CD8-positive, alpha-beta memory T cell (primary cell): ENCODE measurements at regions not wholly inside any gene's neighbourhood (a gene's known extent, or its start where the extent isn't known, plus 50 kb on each side); places are given as distances from the start of the nearest gene placed in this dataset.

Experiments
- CTCF ChIA-PET: fragments of 350-600 bp; sonication (Branson Sonifier 250); formaldehyde crosslinking; loops from one replicate; lab custom pipeline; 2021; ENCODE audit warnings: antibody characterized with exemption; lab: Charles Lee
- POLR2A ChIA-PET: fragments of 350-600 bp; sonication (Branson Sonifier 250); formaldehyde crosslinking; loops from one replicate; lab custom pipeline; 2021; ENCODE audit warnings: antibody characterized with exemption; lab: Charles Lee
- DNase-seq, 5 donors: peaks; one replicate each; pipeline versions ENCODE4 v3.0.0 to v3.0.0-alpha.2; 2020 to 2022; ENCODE audit warnings: mixed read lengths in 1 of 5
- H3K27ac ChIP-seq: one replicate; pipeline ENCODE4 v1.7.0; 2013; ENCODE audit warnings: low read depth, mild to moderate bottlenecking, low read length, moderate library complexity
- H3K27me3 ChIP-seq: 2 replicates; pipeline ENCODE4 v1.7.0; 2013; ENCODE audit warnings: low read length, mild to moderate bottlenecking; ENCODE audit not compliant: insufficient read depth, poor library complexity, severe bottlenecking
- H3K36me3 ChIP-seq: 2 replicates; pipeline ENCODE4 v1.7.0; 2013; ENCODE audit warnings: mild to moderate bottlenecking, low read length, moderate library complexity; ENCODE audit not compliant: insufficient read depth
- H3K4me1 ChIP-seq: 2 replicates; pipeline ENCODE4 v1.7.0; 2013; ENCODE audit warnings: mild to moderate bottlenecking, low read length, moderate library complexity; ENCODE audit not compliant: insufficient read depth
- H3K4me3 ChIP-seq: 2 replicates; pipeline ENCODE4 v1.7.0; 2013; ENCODE audit warnings: mild to moderate bottlenecking, low read length
- H3K9me3 ChIP-seq: 2 replicates; pipeline ENCODE4 v1.7.0; 2013; ENCODE audit warnings: mild to moderate bottlenecking, low read length
- H3K27ac Mint-ChIP-seq, 8 donors: one replicate each; pipeline ENCODE4 v1.8.0; 2020 to 2021; ENCODE audit warnings: mixed read lengths in 8 of 8, mild to moderate bottlenecking in 6 of 8, inconsistent platforms in 3 of 8, moderate library complexity in 3 of 8
- H3K27me3 Mint-ChIP-seq, 2 donors: one replicate each; pipeline ENCODE4 v1.8.0; 2020 to 2021; ENCODE audit warnings: mixed read lengths in 2 of 2, mild to moderate bottlenecking in 1 of 2, moderate library complexity in 1 of 2
- H3K36me3 Mint-ChIP-seq, 3 donors: one replicate each; pipeline ENCODE4 v1.8.0; 2020 to 2021; ENCODE audit warnings: mixed read lengths in 3 of 3, inconsistent platforms in 1 of 3, mild to moderate bottlenecking in 1 of 3
- H3K4me1 Mint-ChIP-seq, 3 donors: one replicate each; pipeline ENCODE4 v1.8.0; 2020 to 2021; ENCODE audit warnings: mixed read lengths in 3 of 3, inconsistent platforms in 1 of 3, mild to moderate bottlenecking in 1 of 3
- H3K4me3 Mint-ChIP-seq, 7 donors: one replicate each; pipeline ENCODE4 v1.8.0; 2020 to 2021; ENCODE audit warnings: mixed read lengths in 7 of 7, mild to moderate bottlenecking in 6 of 7, moderate library complexity in 4 of 7, inconsistent platforms in 2 of 7
- H3K9me3 Mint-ChIP-seq, 5 donors: one replicate each; pipeline ENCODE4 v1.8.0; 2020 to 2022; ENCODE audit warnings: mixed read lengths in 5 of 5, mild to moderate bottlenecking in 3 of 5, moderate library complexity in 2 of 5, inconsistent platforms in 1 of 5

DNA sequence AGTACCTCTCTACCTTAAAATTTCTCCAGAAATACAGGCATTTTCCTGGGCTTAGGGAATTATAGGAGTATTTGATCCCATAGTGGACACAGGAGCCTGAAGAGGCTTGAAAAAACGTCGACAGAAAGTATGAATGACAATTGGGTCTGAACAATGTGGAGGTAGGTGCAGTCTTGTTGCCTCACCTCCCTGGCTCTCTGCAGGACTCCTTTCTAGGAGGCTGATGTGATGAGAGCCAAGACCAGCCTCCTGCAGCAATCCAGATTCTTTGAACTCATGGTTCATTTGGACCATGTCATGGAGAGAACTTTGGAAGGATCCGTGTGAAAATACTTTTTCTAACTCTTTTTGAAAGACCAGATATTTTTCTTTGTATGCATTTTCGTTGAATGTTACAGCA is 50.5 kb upstream of the MTF2 start:
- H3K4me3 ChIP-seq = no peak overlapping the region
- H3K27me3 ChIP-seq = no peaks in the 10 kb centered on the region
- peaks cover 10 to 14% (median 10%) of the 10 kb centered on the region in 3 donors for H3K4me1 Mint-ChIP-seq
- H3K27ac ChIP-seq = no peak overlapping the region
- H3K4me3 Mint-ChIP-seq = no peak overlapping the region
- H3K27me3 Mint-ChIP-seq = peaks cover 2 to 23% of the 10 kb centered on the region in 2 donors
- H3K36me3 ChIP-seq = no peaks in the 10 kb centered on the region
- H3K9me3 Mint-ChIP-seq = no peaks in the 10 kb centered on the region
- DNase-seq = no peak
- no peak overlapping the region for H3K27ac Mint-ChIP-seq
- no peaks in the 10 kb centered on the region for H3K36me3 Mint-ChIP-seq
- no peaks in the 10 kb centered on the region for H3K9me3 ChIP-seq
- H3K4me1 ChIP-seq = peaks cover 24% of the 10 kb centered on the region
- POLR2A ChIA-PET = interaction anchor here (1.2 kb wide), 1 partner anchor 50 kb away, joined by 4 read pairs; no protein-coding TSS in a partner anchor
- CTCF ChIA-PET = no interaction called here
